Upper lobe of right lung (tissue), 1 donor: ENCODE measurements at regions not wholly inside any gene's neighbourhood (a gene's known extent, or its start where the extent isn't known, plus 50 kb on each side); places are given as distances from the start of the nearest gene placed in this dataset.

Experiments
- ATAC-seq: fragments of 200-7000 bp; cut with Tn5 transposase; one replicate; pipeline ENCODE4 v1.9.1; 2020; ENCODE audit warnings: mild to moderate bottlenecking, moderate library complexity
- DNase-seq: peaks from one replicate; pipeline ENCODE4 v3.0.0-alpha.2; 2020
- H3K27ac ChIP-seq: fragments of 200-600 bp; one replicate; pipeline ENCODE4 v1.8.0; 2022
- H3K27me3 ChIP-seq: fragments of 200-600 bp; one replicate; pipeline ENCODE4 v1.8.0; 2022; ENCODE audit warnings: mild to moderate bottlenecking
- H3K36me3 ChIP-seq: fragments of 200-600 bp; one replicate; pipeline ENCODE4 v1.8.0; 2022
- H3K4me1 ChIP-seq: fragments of 200-600 bp; one replicate; pipeline ENCODE4 v1.8.0; 2022
- H3K4me3 ChIP-seq: fragments of 200-600 bp; one replicate; pipeline ENCODE4 v1.8.0; 2022; ENCODE audit warnings: mild to moderate bottlenecking
- H3K9me3 ChIP-seq: fragments of 200-600 bp; one replicate; pipeline ENCODE4 v1.8.0; 2022
- intact Hi-C: fragments of 100-400 bp; cut with DNase I; formaldehyde crosslinking; loops from one replicate; pipeline ENCODE4 v1.11.0; 2022
- TF ChIP-seq, protein P1 (sequence below): fragments of 200-600 bp; IDR thresholded peaks from one replicate; pipeline ENCODE4 v1.8.0; 2022; ENCODE audit warnings: antibody characterized with exemption
- donor health status: DM: no; HTN: yes; CAD: no; lungs with severe emphysema.

- Histone ChIP-seq H3K4me1 (no peaks in the 10 kb centered on the region), H3K36me3 (no peaks in the 10 kb centered on the region), H3K9me3 (no peaks in the 10 kb centered on the region), H3K4me3 (no peak overlapping the region), H3K27ac (no peak overlapping the region), H3K27me3 (no peaks in the 10 kb centered on the region)
- DNase-seq = no peak
- intact Hi-C loops = no loop called here
- peak; percentile 73 for ATAC-seq
- TF ChIP-seq, protein P1, sequence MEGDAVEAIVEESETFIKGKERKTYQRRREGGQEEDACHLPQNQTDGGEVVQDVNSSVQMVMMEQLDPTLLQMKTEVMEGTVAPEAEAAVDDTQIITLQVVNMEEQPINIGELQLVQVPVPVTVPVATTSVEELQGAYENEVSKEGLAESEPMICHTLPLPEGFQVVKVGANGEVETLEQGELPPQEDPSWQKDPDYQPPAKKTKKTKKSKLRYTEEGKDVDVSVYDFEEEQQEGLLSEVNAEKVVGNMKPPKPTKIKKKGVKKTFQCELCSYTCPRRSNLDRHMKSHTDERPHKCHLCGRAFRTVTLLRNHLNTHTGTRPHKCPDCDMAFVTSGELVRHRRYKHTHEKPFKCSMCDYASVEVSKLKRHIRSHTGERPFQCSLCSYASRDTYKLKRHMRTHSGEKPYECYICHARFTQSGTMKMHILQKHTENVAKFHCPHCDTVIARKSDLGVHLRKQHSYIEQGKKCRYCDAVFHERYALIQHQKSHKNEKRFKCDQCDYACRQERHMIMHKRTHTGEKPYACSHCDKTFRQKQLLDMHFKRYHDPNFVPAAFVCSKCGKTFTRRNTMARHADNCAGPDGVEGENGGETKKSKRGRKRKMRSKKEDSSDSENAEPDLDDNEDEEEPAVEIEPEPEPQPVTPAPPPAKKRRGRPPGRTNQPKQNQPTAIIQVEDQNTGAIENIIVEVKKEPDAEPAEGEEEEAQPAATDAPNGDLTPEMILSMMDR = no peak
These were observed 829.3 kb upstream of the ID2 start for GRCh38 chr2:7852546-7852945.

DNA sequence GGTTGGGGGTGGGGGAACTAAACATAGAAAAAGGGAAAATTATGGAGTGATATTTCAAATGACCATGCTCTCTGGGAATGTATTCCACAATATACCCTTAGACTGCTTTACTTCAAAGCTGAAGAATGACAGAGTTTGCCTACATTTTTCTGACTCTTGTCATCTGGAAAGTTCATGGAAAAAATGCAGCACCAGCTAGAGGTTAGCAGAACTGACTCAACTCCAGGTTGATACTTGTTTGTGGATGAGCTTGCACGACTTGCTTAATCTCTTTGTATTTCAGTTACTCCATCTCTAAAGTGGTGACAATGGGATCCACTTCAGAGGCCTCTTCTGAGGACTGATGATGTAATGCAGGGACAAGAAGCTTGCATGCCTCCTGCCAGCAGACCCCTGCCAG, 824.0 kb upstream of the ID2 start:
- H3K4me3 ChIP-seq = no peak overlapping the region
- DNase-seq (no peak), ATAC-seq (no peak)
- TF ChIP-seq, protein P1 = no peak
- no peaks in the 10 kb centered on the region for H3K36me3 ChIP-seq
- intact Hi-C loops = no loop called here
- H3K4me1 ChIP-seq = no peaks in the 10 kb centered on the region
- no peaks in the 10 kb centered on the region for H3K27me3 ChIP-seq
- no peaks in the 10 kb centered on the region for H3K9me3 ChIP-seq
- no peak overlapping the region for H3K27ac ChIP-seq

DNA sequence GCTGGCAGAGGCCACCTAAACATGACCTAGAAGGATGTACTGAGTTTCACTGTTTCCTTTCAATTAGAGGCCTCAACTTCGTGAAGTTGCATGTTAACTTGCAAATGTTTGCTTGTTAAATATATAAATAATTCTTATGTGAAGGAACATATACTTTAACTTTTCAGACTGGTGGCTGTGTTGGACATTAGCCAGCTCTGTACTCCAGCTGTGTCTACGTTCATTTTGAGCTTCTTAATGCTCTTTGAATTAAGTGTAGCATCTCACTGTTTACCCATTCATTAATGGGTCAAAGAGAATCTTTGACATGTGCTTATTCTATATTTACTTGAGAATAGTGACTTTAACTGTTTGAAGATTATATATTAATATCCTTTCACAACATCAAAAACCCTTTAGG, 823.2 kb upstream of the ID2 start:
- Histone ChIP-seq H3K36me3 (no peaks in the 10 kb centered on the region), H3K4me1 (no peaks in the 10 kb centered on the region), H3K27ac (no peak overlapping the region), H3K27me3 (no peaks in the 10 kb centered on the region), H3K9me3 (no peaks in the 10 kb centered on the region), H3K4me3 (no peak overlapping the region)
- intact Hi-C loops = no loop called here
- TF ChIP-seq, protein P1 = no peak
- DNase-seq = no peak
- ATAC-seq = no peak

GRCh38 chr2:7860693-7861092, 821.2 kb upstream of the ID2 start:
- DNase-seq = no peak
- Histone ChIP-seq H3K4me1 (no peaks in the 10 kb centered on the region), H3K9me3 (no peaks in the 10 kb centered on the region), H3K27ac (no peak overlapping the region), H3K27me3 (no peaks in the 10 kb centered on the region), H3K4me3 (no peak overlapping the region), H3K36me3 (no peaks in the 10 kb centered on the region)
- ATAC-seq = no peak
- intact Hi-C loops = no loop called here
- TF ChIP-seq, protein P1 = no peak

DNA sequence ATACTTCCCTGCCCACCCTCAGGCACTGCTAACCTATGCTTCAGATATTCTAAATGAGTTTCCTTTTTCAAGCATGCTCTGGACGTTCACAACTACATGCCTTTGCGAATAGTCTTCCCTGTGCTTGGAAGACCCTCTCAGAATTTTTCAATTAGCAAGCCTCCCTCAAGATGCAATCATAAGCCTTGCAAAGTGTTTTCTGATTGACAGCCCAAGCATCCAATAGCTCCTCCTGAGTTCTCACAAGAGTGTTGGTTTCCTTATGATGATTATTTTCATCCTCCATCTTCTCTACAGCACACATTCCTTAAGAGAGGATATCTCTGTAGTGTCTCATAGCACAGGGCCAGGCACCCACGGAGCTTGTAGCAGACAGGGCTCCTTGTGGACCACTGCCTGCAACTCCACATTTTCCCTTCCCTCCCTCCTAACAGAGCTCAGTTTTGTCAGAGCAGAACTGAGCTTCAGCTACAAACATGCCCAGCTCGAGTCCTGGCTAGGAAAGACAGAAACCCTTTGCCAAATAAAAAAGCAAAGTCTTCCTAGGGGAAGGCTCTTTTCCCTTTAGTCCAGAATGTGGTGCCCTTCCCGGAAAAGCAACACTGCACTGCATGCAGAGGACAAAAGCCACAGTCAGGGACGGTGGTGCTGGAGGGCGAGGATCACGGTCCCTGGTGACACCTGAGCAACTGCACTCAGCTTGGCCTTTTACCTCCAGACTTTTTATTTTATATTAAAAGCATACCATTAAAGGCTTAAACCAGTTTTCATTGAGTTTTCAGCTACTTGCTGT, 819.8 kb upstream of the ID2 start:
- TF ChIP-seq, protein P1 = no peak
- DNase-seq = no peak
- no peaks in the 10 kb centered on the region for H3K27me3 ChIP-seq
- no peak overlapping the region for H3K27ac ChIP-seq
- intact Hi-C loops = no loop called here
- no peak for ATAC-seq
- H3K4me3 ChIP-seq = no peak overlapping the region
- H3K4me1 ChIP-seq = no peaks in the 10 kb centered on the region
- no peaks in the 10 kb centered on the region for H3K36me3 ChIP-seq
- no peaks in the 10 kb centered on the region for H3K9me3 ChIP-seq

- Histone ChIP-seq H3K27ac (no peak overlapping the region), H3K4me1 (no peaks in the 10 kb centered on the region), H3K9me3 (no peaks in the 10 kb centered on the region), H3K36me3 (no peaks in the 10 kb centered on the region), H3K27me3 (no peaks in the 10 kb centered on the region), H3K4me3 (no peak overlapping the region)
- intact Hi-C loops = no loop called here
- TF ChIP-seq, protein P1 = no peak
- no peak for ATAC-seq
- no peak for DNase-seq
These were observed 815.8 kb upstream of the ID2 start for GRCh38 chr2:7866104-7866503.
